ENCODE measurements at regions not wholly inside any gene's neighbourhood (a gene's known extent, or its start where the extent isn't known, plus 50 kb on each side); places are given as distances from the start of the nearest gene placed in this dataset.

GRCh38 chr7:25369786-25370185 is 141.5 kb upstream of the NPVF start:
- intact Hi-C loops (cut with DNase I; ENCODE audit: low total_unique reads) (no loop called here), in situ Hi-C loops (cut with MboI; ENCODE audit: low sequenced_read_pairs in 4 of 4) (no loop called here)
- H3K27me3 ChIP-seq: no peaks in the 10 kb centered on the region
- ATAC-seq (no peak), DNase-seq (no peak)
- H3K4me3 ChIP-seq: no peak overlapping the region
- TF ChIP-seq CTCF (IDR thresholded peaks at IDR 0.05 in 4 of 5, conservative IDR thresholded peaks at IDR 0.05 in 1 of 5): no peak
- no peak for TF ChIP-seq POLR2A (IDR thresholded peaks at IDR 0.05)
- no peaks in the 10 kb centered on the region for H3K4me1 ChIP-seq
- no peaks in the 10 kb centered on the region for H3K9me3 ChIP-seq
- H3K27ac ChIP-seq: no peak overlapping the region
- H3K36me3 ChIP-seq: no peaks in the 10 kb centered on the region

GRCh38 chr7:25371972-25372371 is 143.7 kb upstream of the NPVF start:
- Histone ChIP-seq H3K9me3 (no peaks in the 10 kb centered on the region), H3K27me3 (no peaks in the 10 kb centered on the region), H3K4me3 (no peak overlapping the region), H3K36me3 (no peaks in the 10 kb centered on the region), H3K4me1 (no peaks in the 10 kb centered on the region), H3K27ac (no peak overlapping the region)
- DNase-seq: no peak
- intact Hi-C loops (cut with DNase I; ENCODE audit: low total_unique reads) (no loop called here), in situ Hi-C loops (cut with MboI; ENCODE audit: low sequenced_read_pairs in 4 of 4) (no loop called here)
- no peak for ATAC-seq
- TF ChIP-seq CTCF (IDR thresholded peaks at IDR 0.05 in 4 of 5, conservative IDR thresholded peaks at IDR 0.05 in 1 of 5) (no peak), POLR2A (IDR thresholded peaks at IDR 0.05) (no peak)

- in situ Hi-C loops (cut with MboI; ENCODE audit: low sequenced_read_pairs in 4 of 4): loop anchor here in 1 of 4 donors (25.0 kb wide), 1 partner anchor 986 kb away; no protein-coding TSS in a partner anchor
- ATAC-seq: no peak
- DNase-seq: no peak
Measured at GRCh38 chr7:25375805-25376600, 147.7 kb upstream of the NPVF start.

GRCh38 chr7:25379351-25380300 is 151.3 kb upstream of the NPVF start:
- H3K36me3 ChIP-seq: no peaks in the 10 kb centered on the region
- in situ Hi-C loops (cut with MboI; ENCODE audit: low sequenced_read_pairs in 4 of 4): loop anchor here in 2 of 4 donors (10.0 to 25.0 kb wide), 2 partner anchors 185 to 983 kb away; no protein-coding TSS in a partner anchor
- TF ChIP-seq POLR2A (IDR thresholded peaks at IDR 0.05) (no peak), CTCF (IDR thresholded peaks at IDR 0.05 in 4 of 5, conservative IDR thresholded peaks at IDR 0.05 in 1 of 5) (no peak)
- no peak for ATAC-seq
- no peaks in the 10 kb centered on the region for H3K4me1 ChIP-seq
- no peak for DNase-seq
- H3K27me3 ChIP-seq: no peaks in the 10 kb centered on the region
- no peak overlapping the region for H3K27ac ChIP-seq
- H3K9me3 ChIP-seq: no peaks in the 10 kb centered on the region
- H3K4me3 ChIP-seq: no peak overlapping the region
- intact Hi-C loops (cut with DNase I; ENCODE audit: low total_unique reads): no loop called here

More at GRCh38 chr7:25375805-25376600, 147.7 kb upstream of the NPVF start:
- intact Hi-C loops (cut with DNase I; ENCODE audit: low total_unique reads): no loop called here
- H3K27me3 ChIP-seq: no peaks in the 10 kb centered on the region
- no peaks in the 10 kb centered on the region for H3K4me1 ChIP-seq
- no peak overlapping the region for H3K4me3 ChIP-seq
- H3K36me3 ChIP-seq: no peaks in the 10 kb centered on the region
- no peak overlapping the region for H3K27ac ChIP-seq
- TF ChIP-seq CTCF (IDR thresholded peaks at IDR 0.05 in 4 of 5, conservative IDR thresholded peaks at IDR 0.05 in 1 of 5) (no peak), POLR2A (IDR thresholded peaks at IDR 0.05) (no peak)
- H3K9me3 ChIP-seq: no peaks in the 10 kb centered on the region

Data from gastrocnemius medialis (tissue), 4 donors.